PC-9 (cell line): ENCODE measurements at regions not wholly inside any gene's neighbourhood (a gene's known extent, or its start where the extent isn't known, plus 50 kb on each side); places are given as distances from the start of the nearest gene placed in this dataset.

Source experiments
- CTCF ChIP-seq: fragments of 200-600 bp; sonication (generic); conservative IDR thresholded peaks from 2 replicates; pipeline ENCODE4 v1.6.1; 2017; ENCODE audit warnings: mixed run types, antibody characterized with exemption, mild to moderate bottlenecking, moderate library complexity
- EZH2 ChIP-seq: fragments of 200-600 bp; sonication (generic); IDR thresholded peaks from 2 replicates; pipeline ENCODE4 v1.8.0; 2017; ENCODE audit warnings: antibody characterized with exemption, low read depth

GRCh38 chr20:51272401-51272800 is 249.5 kb upstream of the KCNG1 start:
- TF ChIP-seq CTCF (no peak), EZH2 (no peak)
